Stimulated activated CD4-positive, alpha-beta T cell treated with anti-CD3 and anti-CD28 coated beads, Interleukin-2, amount 100 ng/mL, for 4 hours (primary cell): ENCODE measurements at regions not wholly inside any gene's neighbourhood (a gene's known extent, or its start where the extent isn't known, plus 50 kb on each side); places are given as distances from the start of the nearest gene placed in this dataset.

Experiments
- DNase-seq: peaks from one replicate; pipeline ENCODE4 v3.0.0-alpha.2; 2020; ENCODE audit warnings: low read depth

DNA sequence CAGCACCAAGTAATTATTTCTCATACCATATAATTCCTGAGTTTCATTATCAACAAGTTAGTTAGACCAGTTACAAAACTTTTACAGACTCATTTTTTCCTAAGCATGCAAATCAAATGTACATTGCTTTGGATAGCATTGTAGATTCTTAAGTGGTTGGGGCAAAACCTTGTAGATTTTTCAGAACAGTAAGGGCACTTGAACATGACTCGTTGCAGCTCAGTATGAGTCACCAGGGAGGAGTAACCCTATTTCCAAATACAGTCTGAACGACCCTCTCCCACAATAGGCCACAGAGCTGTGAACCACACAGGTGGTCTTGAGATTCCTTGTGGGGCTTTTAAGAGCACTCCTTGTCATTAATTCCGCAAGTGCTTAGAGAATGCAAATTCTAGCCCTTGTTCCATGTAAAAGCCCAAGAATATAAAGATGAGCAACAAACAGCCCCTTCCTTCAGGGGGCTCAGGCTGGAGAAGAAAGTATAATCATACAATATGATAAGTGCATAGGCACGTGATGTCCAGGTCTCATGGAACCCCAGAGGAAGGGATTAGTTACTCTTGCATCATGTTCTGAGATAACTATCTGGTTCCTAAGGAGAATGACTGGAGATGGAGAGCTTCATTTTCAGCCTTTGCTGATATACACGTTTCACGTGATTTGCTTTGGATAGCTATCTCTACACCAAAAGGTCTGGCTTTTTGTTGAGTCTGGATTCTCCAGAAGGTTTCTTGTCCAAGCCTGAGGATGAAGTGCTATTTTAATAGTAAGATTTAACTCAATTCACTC, 295.7 kb downstream of the KCNN2 start:
- DNase-seq, result no peak

DNA sequence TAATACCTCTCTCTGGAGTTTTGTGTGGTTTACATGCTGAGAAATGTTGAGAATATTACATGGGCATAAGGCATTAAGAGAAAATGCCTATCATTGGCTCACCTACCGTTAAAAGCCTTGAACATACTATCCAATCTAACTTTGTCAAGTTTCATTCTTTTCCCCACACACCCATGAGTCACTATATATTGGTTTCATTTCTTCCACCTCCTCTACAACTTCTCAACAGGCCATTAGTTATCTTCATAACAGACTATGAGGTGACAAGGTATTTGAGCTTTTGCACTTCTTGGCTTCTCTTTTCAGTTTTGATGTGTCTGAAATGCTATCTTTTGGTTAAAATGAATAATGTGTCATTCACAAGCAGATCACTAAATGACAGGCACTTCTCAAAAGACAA, 288.0 kb downstream of the KCNN2 start:
- no peak for DNase-seq

DNA sequence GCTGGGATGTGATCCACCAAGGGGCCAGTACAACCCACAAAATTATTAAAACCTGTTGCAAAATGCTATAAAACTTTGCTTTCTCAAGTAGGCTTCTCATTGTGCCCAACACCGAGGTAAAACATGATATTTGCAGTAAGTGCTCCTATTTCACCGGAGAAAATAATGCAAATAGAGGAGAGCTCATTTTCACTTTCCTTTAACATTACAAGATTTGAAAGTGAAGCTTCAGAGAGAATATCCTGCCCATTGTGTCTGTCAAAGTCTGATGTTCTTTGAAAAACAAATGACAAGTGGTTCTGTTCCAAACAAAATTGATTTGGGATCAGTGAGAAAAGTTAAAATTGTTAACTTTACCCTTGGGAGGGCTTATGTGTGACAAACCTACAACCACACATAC, 287.1 kb downstream of the KCNN2 start:
- no peak for DNase-seq

DNA sequence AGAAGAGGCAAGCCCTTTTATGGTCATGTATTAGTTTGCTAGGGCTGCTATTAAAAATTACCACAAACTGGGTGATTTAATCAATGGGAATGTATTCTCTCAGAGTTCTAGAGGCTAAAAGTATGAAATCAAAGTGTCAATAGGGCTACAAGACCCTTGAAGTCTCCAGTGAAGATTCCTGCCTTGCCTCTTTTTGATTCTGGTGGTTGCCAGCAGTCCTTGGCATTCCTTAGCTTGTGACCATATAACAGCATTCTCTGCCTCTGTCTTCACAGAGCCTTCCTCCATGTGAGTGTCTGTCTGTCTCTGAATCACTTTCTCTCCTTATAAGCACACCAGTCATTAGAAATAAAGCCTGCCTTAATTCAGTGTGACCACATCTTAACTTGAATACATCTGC, 282.7 kb downstream of the KCNN2 start:
- DNase-seq, result no peak

DNA sequence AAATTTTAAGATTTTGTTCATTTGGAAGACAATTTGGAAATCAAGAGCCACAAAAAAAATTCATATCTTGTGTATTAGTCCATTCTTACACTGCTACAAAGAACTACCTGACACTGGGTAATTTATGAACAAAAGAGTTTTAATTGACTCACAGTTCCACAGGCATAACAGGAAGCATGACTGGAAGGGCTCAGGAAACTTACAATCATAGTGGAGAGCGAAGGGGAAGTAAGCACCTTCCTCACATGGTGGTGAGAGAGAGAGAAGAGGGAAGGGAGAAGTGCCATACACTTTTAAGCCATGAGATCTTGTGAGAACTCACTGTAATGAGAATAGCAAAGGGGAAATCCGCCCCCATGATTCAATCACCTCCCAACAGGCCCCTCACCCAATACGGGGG, 274.4 kb downstream of the KCNN2 start:
- DNase-seq, result no peak

DNA sequence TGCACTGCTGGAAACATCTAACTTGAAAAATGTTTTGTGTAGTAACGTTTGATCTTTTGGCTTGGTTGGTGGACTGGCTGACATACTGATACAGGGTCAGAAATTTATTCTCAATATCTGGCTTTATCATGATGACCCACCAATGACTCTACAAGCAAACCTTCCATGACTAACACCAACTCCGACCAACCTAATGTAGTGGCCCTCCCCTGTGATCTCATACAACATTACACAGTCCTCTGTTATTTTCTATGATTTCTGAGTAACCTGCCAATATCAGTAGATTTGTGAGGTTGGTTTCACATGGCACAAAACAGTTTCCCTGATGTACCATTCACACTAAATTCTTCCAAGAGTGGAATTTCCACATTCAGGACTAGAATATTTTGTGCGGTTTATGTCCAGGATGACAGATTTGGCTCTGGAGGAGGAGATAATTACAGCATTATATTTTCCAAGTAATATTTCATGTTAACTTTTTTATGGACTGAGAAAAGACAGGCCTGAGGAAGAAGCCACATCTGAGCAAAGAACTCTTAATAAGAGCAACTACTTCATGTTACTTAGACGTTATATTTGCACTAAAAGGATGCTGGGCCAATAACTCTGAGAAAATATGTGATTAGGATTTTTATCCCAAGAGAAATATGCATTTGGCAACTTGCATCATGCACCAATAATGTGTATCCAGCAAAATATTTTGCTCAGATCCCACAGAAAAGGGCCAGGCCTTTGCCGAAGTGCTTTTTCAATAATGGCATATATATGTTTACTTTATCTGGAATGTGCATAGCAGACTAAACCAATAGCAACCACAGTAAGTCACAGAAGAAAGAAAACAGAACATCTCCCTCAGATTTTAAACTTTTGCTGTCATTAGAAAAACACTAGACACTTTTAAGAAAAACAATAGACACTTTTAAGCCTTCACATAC, 273.4 kb downstream of the KCNN2 start:
- DNase-seq, result no peak

DNA sequence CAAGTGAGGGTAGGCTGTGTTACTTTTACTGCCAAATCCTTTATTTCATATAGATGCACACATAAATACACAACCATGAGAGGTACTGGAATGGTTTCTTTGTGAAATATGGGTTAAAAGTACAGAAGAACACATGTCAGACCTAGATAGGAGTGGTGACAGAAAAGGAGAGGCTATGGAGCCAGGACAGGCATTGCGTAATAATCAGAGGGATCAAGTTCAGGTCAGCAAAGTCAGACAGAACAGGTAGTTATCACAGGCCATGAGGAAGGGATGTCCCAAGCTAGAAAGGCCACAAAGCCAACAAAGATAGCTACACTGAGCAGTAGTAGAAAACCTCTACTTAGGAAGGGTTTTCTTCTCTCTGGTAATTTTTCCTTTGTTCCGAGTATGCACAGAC, 272.6 kb downstream of the KCNN2 start:
- no peak for DNase-seq

DNA sequence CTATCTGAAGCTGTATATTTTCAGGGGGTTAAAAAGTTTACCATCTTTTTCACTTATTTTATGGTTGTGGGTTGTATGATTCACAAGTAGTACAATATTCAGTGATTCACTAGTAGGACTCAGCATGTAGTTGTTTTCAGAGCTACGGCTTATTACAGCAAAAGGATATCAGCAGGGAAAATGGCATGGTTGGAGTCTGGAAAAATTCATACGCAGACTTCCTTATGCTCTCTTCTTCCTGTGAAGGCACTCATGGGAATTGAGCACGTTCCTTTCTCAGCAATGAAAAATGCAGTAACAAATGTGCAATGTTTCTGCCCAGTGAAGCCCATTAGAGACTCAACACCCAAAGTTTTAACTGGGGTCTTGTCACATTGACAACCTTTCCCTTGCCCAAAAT, 250.5 kb downstream of the KCNN2 start:
- no peak for DNase-seq

DNA sequence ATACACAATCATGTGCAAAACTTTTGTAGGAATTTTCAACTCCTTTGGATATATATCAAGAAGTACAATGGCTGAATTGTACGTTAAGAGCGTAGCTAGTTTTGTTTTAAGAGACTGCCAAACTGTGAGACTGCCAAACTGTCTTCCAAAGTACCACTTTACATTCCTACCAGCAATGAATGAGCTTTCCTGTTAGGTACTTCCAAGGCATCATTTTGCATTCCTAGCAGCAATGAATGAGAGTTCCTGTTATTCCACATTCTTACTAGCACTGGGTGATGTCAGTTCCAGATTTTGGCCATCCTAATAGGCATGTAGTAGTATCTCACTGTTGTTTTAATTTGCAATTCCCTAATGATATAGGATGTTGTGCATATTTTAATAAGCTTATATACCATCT, 219.3 kb downstream of the KCNN2 start:
- DNase-seq, result no peak

DNA sequence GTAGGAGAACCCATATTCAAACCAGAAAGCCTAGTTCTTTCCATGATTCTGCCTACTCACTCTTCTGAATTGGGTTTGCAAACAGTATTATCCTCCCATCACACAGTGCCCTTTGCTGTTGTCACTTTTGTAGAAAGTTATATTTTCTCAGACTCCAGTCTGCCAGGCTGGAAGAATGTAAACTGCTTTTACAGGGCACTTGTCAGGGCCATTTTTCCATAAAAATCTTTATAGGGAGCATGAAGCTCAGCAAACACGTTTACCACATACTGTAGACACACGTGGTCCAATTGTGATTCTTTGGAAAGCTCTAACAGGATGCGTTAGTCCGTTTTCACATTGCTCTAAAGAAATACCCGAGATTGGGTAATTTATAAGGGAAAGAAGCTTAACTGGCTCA, 204.0 kb downstream of the KCNN2 start:
- DNase-seq, result no peak

DNA sequence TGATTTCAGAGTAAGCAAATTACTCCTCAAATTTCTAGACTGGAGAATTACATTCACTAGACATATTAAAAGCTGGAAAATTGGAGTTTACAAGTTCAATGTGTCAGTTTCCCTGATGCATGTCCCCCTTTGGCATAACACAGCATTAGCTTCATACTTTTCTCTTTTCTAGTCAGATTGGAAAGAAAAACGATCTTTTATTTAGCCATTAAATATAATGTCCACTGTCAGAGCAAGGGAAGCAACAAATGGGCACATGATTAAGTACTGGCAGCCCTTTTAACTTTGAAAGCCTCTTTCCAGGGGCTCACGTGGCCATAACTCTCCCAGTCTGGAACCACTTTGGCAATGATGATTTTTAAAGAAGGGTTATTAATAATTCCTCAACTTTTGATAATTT, 203.3 kb downstream of the KCNN2 start:
- no peak for DNase-seq

DNA sequence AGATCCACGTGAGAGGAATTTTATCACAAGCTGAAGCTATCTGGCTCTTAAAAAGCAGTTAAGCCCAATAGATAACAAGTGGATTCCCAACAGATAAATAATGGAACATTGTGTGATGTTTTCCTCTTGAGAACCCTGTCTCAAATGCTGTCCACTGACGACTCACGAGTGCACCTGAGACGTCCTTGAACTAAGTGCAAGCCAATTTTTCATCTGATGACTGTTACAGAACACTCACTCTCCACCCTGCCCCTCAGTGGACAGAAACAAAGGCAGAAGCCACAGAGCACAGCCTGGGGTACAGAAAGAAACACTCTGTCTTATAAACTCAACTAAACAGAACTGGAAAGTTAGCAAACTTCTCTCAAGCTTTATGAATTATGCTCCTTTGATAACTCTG, 199.5 kb downstream of the KCNN2 start:
- no peak for DNase-seq
